Activated T-helper 1 cell treated with Interleukin-2 at 50 U/mL for 16 hours (primary cell): ENCODE measurements at regions not wholly inside any gene's neighbourhood (a gene's known extent, or its start where the extent isn't known, plus 50 kb on each side); places are given as distances from the start of the nearest gene placed in this dataset.
"Not testable (repeated sequence)": the region's sequence is repeated elsewhere in the genome, so short reads cannot be mapped to it uniquely, and the experiment has no call there.

Experiments
- DNase-seq: peaks from one replicate; pipeline ENCODE4 v3.0.0-alpha.2; 2020; ENCODE audit warnings: low read depth

- DNase-seq, result no peak
Measured at GRCh38 chr2:161067846-161068350, 92.3 kb upstream of the TANK start.

GRCh38 chr2:161068670-161069069 is 91.6 kb upstream of the TANK start:
- DNase-seq, result no peak

DNA sequence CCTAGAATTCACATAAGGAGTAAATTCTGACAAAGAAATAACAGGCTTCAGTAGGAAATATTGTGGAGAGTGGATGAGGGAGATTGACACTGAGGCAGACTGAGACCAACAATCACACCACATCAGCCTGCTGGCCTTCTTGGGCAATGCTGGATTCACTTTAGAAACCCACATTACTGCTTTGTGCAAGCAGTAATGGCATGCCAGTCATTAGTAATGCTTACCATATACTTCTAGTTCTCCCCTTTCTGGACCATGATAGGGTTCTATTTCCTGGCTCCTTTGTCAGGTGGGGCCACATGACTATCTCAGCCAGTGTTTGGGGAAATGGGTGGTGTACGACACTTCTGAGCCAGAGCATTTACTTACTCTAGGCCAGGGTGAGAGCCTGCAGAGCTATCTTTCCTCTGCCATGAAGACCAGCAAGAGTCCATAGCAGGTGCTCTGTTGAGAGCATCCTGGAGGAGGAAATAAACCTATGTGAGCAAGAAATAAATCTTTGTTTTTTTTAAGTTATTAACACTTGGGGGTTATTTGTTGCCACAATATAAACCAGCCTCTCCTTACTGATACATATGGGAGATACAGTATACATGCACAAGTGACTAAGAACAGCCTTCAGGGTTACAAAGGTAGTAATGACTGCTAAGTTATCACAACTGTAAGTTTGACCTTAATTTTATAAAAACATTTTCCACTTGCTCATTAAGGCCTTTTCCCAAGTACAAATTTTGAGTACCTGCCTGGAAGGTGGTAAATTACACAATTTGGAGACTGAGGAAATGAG is 89.3 kb upstream of the TANK start:
- no peak for DNase-seq

GRCh38 chr2:161072436-161072835 is 87.8 kb upstream of the TANK start:
- not testable (repeated sequence) for DNase-seq

GRCh38 chr2:161075701-161076100 is 84.5 kb upstream of the TANK start:
- DNase-seq, result no peak

DNA sequence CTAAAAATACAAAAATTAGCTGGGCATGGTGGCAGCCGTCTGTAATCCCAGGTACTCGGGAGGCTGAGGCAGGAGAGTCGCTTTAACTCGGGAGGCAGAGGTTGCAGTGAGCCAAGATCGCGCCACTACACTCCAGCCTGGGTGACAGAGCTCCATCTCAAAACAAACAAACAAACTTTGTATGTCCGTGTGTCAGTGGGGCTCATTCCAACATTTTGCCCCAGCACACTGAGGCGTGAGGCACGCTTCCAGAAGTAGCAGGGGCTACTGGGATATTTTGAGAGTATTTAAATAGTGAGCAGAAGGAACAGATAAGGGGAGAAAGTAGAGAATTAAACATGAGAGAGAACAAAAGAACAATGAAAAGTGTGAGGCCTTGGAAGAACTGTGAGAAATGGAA is 83.3 kb upstream of the TANK start:
- no peak for DNase-seq

GRCh38 chr2:161077367-161078210 is 82.6 kb upstream of the TANK start:
- peak; percentile 34 for DNase-seq

- no peak for DNase-seq
Measured at GRCh38 chr2:161078211-161078539, 82.1 kb upstream of the TANK start.

DNA sequence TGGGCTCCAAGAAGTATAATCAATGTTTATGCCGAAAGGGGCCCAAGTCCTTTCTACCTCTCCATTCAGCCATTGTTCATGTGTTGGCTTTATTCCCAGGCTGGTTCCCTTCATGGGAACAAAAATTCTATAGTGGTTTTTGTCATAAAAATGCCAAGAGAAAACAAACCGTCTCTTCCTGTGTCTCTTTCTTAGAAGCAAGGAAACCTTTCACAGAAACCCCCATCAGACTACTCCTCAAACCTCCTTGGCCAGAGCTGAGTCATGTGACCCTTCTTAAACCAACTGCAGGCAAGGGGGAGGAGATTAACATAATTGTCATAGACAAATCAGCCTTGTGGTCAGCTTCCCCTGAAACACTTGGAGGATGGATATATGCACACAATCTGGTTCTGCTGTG is 75.1 kb upstream of the TANK start:
- no peak for DNase-seq

- no peak for DNase-seq
Measured at GRCh38 chr2:161088658-161089350, 71.4 kb upstream of the TANK start.

DNA sequence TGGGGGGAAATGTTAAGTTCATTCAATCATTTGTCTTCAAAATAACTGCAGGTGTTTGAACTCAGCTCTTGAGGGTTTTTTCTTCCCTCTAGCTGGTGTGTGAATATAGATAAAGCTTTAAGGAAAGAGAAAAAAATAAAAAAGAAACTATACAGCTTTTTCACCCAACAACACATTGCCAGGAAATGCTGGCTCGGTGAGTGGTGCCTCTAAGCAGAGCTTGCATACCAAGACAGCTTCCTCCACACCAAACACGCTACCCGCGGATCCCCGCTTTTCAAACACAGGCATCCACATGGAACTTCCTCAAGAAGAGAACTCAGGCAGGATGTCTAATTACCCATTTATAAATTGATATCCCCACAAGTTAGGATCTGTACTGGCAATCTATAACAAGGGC is 69.8 kb upstream of the TANK start:
- no peak for DNase-seq

GRCh38 chr2:161095314-161095713 is 64.9 kb upstream of the TANK start:
- no peak for DNase-seq

- DNase-seq, result no peak
Measured at GRCh38 chr2:161096336-161096735, 63.9 kb upstream of the TANK start.

DNA sequence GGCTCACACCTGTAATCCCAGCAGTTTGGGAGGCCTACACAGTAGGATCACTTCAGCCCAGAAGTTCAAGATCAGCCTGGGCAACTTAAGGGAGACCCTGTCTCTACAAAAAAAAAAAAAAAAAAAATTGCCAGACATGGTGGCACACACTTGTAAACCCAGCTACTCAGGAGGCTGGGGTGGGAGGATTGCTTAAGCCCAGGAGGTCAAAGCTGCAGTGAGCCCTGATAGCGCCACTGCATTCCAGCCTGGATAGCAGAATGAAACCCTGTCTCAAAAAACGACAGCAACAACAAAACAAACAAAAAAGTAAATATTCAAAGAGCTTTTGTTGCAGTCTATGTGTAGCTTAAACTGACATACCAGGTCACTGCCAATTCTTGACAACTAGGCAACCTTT is 63.1 kb upstream of the TANK start:
- no peak for DNase-seq

DNA sequence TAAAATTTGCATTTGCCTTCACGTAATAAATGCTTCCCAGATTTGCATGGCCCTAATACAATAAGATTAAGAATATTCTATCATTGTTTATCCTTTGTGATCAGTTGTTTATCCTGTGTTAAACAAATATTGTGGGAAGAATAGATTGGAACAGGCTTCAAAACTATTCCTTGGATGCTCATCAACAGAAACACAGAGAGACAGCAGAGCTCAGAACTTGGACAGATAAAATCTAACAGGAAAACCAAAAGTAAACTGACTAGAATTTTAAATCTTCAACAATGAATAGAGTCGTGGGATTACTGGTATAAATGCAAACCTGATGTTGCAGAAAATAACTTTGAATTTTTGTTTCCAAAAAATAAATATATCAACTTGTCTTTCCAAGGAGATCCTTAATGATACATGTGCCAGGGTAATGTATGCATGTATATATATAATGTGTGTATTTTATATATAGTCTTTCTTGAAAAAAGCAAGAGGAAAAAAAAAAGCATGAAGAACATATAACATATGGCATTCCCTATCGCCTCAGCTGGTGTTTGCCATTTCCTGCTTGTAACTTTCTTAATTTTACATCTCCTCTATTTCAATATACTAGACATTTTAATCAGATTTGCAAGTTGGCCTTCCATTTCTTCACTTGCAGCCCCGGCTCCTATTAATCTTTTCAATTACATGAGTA is 59.9 kb upstream of the TANK start:
- no peak for DNase-seq

DNA sequence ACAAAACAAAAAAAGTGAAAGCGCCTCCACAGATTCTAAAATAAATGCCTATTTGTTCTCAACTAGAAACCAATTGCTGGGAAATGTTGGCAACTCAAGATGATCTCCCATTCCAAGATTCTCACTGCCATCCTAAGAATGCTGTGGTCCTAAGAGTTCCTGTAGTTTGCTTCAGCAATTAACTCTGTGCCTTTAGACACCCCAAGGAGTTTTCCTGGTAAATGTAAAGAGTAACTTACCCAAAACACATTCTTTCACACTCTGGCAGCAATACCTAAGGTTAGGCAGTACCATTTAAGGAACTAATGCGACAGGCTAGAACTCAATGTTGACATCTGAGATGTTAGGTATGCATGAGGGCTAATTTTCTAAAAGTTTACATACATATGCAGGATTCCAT is 58.8 kb upstream of the TANK start:
- DNase-seq, result no peak

DNA sequence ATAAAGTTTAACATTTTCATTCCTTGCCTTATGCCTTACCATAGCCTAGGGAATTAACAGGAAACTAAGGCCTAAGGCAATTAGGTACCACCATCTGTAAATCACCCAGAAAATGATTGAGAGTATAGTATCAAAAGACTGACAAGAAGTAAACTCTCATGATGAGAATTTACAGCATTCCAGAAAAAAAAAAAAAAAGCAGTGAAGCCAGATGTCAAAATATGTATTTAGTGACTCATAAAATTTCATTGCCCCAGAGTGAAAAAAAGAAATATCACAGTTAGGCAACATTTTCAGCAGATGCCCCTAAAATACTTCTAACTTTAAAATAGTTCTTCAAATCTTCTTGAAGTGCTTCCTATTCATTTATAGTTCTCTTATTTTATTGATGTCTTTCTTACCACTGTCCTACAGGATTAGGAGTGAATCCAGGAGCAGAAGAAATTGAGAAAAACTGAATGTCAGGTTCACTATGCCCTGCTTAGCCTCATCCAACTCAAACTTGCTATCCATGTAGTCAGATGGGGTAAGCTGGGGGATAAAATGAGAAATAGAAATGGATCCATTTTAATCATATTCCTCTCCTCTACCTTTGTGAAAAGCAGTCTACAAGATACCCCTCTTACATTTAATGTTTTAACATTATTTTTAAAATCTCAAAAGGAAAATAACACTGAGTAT is 57.3 kb upstream of the TANK start:
- DNase-seq, result no peak

DNA sequence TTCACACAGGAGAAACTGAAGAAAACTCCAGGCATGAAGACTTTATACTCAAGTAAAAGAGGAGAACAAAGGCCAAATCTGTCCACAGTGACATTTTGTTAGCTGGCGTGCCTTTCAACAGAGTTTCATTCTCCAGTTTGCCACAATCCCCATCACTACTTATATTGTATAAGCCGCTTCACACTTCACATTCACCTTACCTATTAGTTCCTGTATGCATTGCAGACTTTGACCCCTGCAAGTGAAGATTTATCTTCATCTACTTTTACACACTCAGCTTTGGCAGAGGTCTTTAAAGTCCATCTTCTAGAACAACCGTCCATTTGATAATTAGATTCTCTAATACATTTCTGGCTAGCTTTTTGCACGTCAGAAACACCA is 56.8 kb upstream of the TANK start:
- DNase-seq, result no peak

GRCh38 chr2:161104054-161104553 is 56.1 kb upstream of the TANK start:
- DNase-seq, result no peak

DNA sequence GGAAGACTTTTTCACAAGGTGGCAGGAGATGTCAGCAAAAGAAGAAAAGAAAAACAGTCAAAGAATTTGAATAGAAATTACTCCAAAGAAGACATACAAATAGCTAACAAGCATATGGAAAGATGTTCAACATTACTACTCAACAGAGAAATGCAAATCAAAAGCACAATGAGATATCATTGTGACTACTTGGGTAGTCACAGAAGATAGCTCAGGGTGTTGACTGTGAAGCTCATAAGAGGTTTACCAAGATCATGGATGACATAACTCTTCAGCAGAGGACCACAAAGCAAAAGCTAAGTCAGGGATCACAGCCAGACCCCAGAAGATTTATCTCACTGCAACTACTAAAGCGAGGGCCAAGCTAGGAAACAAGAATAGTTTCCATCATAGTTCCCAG is 53.0 kb upstream of the TANK start:
- DNase-seq, result no peak
